SH-SY5Y (cell line): ENCODE measurements at regions not wholly inside any gene's neighbourhood (a gene's known extent, or its start where the extent isn't known, plus 50 kb on each side); places are given as distances from the start of the nearest gene placed in this dataset.

Experiments used
- GATA2 ChIP-seq: IDR thresholded peaks from 2 replicates; pipeline ENCODE4 v1.6.1; 2011; ENCODE audit warnings: mild to moderate bottlenecking, low read depth, low read length
- GATA3 ChIP-seq: IDR thresholded peaks from 2 replicates; pipeline ENCODE4 v1.6.1; 2011; ENCODE audit warnings: low read depth, mild to moderate bottlenecking, low read length, moderate library complexity

DNA sequence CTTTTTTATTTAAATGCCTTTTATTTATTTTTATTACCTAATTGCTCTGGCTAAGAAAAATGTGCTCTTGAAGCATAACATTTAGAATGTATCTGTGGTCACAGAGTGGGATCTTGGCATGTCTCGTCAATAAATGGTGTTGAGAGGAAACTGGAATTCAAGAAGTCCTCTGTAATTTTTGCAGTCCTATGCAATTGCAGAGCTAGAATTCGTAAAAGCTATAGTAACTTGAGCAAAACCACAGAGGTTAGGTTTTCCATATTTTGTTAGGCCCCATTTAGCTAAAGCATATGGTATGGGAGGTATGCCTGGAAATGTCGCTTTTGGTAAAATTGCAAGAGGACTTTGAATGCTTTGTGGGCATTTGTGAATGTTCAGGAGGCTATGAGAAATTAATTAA lies 466.7 kb upstream of the NFIA start:
- TF ChIP-seq GATA3, result no peak
- TF ChIP-seq GATA2, result no peak
